Upper lobe of right lung (tissue), 1 donor: ENCODE measurements at regions not wholly inside any gene's neighbourhood (a gene's known extent, or its start where the extent isn't known, plus 50 kb on each side); places are given as distances from the start of the nearest gene placed in this dataset.

Experiments
- ATAC-seq: fragments of 200-7000 bp; cut with Tn5 transposase; one replicate; pipeline ENCODE4 v1.9.1; 2020; ENCODE audit warnings: mild to moderate bottlenecking, moderate library complexity
- DNase-seq: peaks from one replicate; pipeline ENCODE4 v3.0.0-alpha.2; 2020
- H3K27ac ChIP-seq: fragments of 200-600 bp; one replicate; pipeline ENCODE4 v1.8.0; 2022
- H3K27me3 ChIP-seq: fragments of 200-600 bp; one replicate; pipeline ENCODE4 v1.8.0; 2022; ENCODE audit warnings: mild to moderate bottlenecking
- H3K36me3 ChIP-seq: fragments of 200-600 bp; one replicate; pipeline ENCODE4 v1.8.0; 2022
- H3K4me1 ChIP-seq: fragments of 200-600 bp; one replicate; pipeline ENCODE4 v1.8.0; 2022
- H3K4me3 ChIP-seq: fragments of 200-600 bp; one replicate; pipeline ENCODE4 v1.8.0; 2022; ENCODE audit warnings: mild to moderate bottlenecking
- H3K9me3 ChIP-seq: fragments of 200-600 bp; one replicate; pipeline ENCODE4 v1.8.0; 2022
- intact Hi-C: fragments of 100-400 bp; cut with DNase I; formaldehyde crosslinking; loops from one replicate; pipeline ENCODE4 v1.11.0; 2022
- TF ChIP-seq, protein P1 (sequence below): fragments of 200-600 bp; IDR thresholded peaks from one replicate; pipeline ENCODE4 v1.8.0; 2022; ENCODE audit warnings: antibody characterized with exemption
- donor health status: DM: no; HTN: yes; CAD: no; lungs with severe emphysema.

DNA sequence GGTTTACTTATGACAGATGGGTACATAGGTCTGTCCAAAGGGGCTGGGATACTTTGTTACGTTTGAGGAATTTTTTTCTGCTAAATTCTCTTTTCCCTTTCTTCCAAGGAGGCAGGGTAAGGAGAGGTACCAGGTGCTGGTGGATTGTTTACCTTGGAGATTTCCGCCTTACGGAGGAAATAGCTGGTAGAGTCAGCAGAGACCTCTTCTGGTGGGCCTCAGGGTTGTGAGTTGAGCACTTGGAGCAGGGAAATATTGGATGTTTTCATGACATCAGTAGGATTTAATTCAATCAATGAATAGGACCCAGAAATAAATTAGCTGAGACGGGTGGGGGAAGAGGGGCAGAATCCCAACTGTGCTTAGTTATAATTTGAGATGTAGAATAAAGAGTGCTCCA lies 60.0 kb upstream of the TAF11L2 start:
- no peak for ATAC-seq
- no peaks in the 10 kb centered on the region for H3K27me3 ChIP-seq
- H3K36me3 ChIP-seq, result no peaks in the 10 kb centered on the region
- H3K4me3 ChIP-seq, result no peak overlapping the region
- no peak overlapping the region for H3K27ac ChIP-seq
- H3K4me1 ChIP-seq, result no peaks in the 10 kb centered on the region
- H3K9me3 ChIP-seq, result no peaks in the 10 kb centered on the region
- DNase-seq, result no peak
- intact Hi-C loops, result no loop called here
- TF ChIP-seq, protein P1, sequence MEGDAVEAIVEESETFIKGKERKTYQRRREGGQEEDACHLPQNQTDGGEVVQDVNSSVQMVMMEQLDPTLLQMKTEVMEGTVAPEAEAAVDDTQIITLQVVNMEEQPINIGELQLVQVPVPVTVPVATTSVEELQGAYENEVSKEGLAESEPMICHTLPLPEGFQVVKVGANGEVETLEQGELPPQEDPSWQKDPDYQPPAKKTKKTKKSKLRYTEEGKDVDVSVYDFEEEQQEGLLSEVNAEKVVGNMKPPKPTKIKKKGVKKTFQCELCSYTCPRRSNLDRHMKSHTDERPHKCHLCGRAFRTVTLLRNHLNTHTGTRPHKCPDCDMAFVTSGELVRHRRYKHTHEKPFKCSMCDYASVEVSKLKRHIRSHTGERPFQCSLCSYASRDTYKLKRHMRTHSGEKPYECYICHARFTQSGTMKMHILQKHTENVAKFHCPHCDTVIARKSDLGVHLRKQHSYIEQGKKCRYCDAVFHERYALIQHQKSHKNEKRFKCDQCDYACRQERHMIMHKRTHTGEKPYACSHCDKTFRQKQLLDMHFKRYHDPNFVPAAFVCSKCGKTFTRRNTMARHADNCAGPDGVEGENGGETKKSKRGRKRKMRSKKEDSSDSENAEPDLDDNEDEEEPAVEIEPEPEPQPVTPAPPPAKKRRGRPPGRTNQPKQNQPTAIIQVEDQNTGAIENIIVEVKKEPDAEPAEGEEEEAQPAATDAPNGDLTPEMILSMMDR, result no peak

DNA sequence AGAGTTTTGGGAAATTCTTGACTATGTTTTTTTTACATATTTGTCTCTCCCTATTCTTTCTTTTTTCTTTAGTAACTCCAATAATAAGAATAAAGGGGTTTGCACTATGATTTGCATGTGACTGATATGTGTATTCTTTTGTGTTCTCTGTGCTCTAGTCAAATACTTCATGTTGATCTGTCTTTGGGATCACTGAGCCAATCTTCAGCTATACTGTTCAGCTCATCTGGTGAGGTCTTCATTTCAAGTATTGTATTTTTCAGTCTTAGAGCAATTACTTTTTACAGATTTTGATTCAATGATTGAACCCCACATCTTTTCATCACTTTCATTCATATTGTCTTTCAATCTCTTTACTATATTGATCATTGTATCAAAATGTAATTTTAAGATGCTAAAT lies 58.1 kb upstream of the TAF11L2 start:
- no peak overlapping the region for H3K4me3 ChIP-seq
- no peaks in the 10 kb centered on the region for H3K36me3 ChIP-seq
- intact Hi-C loops, result no loop called here
- ATAC-seq (no peak), DNase-seq (no peak)
- no peaks in the 10 kb centered on the region for H3K27me3 ChIP-seq
- H3K4me1 ChIP-seq, result no peaks in the 10 kb centered on the region
- TF ChIP-seq, protein P1, result no peak
- no peaks in the 10 kb centered on the region for H3K9me3 ChIP-seq
- no peak overlapping the region for H3K27ac ChIP-seq

DNA sequence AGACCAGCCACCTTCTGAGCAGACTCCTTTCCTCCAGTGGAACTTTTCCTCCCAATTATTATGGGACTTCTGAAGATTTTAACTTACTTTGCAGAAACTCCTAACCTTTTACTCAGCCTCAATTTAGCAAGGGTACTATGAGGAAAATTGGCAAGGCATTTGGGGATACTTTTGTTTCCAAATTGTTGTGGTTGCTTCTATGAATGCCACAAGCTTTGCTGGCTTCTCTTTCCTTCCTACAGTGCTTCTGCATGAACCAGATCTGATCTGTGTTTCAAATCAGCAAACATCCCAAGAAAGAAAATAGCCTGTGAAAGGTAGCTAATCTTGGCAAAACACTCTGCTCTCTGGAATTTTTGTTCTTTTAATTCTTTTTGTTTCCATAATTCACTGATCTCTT lies 57.3 kb upstream of the TAF11L2 start:
- DNase-seq (no peak), ATAC-seq (no peak)
- H3K4me3 ChIP-seq, result no peak overlapping the region
- no peaks in the 10 kb centered on the region for H3K4me1 ChIP-seq
- no peaks in the 10 kb centered on the region for H3K36me3 ChIP-seq
- no peak overlapping the region for H3K27ac ChIP-seq
- intact Hi-C loops, result no loop called here
- H3K9me3 ChIP-seq, result no peaks in the 10 kb centered on the region
- H3K27me3 ChIP-seq, result no peaks in the 10 kb centered on the region
- TF ChIP-seq, protein P1, result no peak

DNA sequence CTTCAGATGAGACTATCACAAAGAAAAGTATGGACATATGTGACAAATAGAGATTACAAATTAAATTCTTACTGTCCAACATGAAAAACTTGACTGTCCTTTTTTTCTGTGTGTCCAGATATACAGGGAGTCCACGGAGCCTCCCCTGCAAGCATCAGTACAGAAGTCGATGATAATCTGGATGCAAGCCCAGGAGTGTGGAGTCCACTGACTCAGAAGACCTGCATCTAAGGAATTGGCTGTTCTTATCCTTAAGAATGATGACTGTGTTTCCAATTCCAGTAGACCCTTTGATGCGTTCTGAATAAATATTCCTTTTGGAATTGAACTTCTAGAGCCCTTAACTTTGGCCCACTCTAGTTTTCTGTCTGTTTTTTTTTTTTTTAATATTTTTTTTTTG lies 56.7 kb upstream of the TAF11L2 start:
- H3K4me3 ChIP-seq, result no peak overlapping the region
- TF ChIP-seq, protein P1, result no peak
- no peak overlapping the region for H3K27ac ChIP-seq
- no peaks in the 10 kb centered on the region for H3K9me3 ChIP-seq
- H3K4me1 ChIP-seq, result no peaks in the 10 kb centered on the region
- intact Hi-C loops, result no loop called here
- no peaks in the 10 kb centered on the region for H3K36me3 ChIP-seq
- no peak for DNase-seq
- H3K27me3 ChIP-seq, result no peaks in the 10 kb centered on the region
- no peak for ATAC-seq

DNA sequence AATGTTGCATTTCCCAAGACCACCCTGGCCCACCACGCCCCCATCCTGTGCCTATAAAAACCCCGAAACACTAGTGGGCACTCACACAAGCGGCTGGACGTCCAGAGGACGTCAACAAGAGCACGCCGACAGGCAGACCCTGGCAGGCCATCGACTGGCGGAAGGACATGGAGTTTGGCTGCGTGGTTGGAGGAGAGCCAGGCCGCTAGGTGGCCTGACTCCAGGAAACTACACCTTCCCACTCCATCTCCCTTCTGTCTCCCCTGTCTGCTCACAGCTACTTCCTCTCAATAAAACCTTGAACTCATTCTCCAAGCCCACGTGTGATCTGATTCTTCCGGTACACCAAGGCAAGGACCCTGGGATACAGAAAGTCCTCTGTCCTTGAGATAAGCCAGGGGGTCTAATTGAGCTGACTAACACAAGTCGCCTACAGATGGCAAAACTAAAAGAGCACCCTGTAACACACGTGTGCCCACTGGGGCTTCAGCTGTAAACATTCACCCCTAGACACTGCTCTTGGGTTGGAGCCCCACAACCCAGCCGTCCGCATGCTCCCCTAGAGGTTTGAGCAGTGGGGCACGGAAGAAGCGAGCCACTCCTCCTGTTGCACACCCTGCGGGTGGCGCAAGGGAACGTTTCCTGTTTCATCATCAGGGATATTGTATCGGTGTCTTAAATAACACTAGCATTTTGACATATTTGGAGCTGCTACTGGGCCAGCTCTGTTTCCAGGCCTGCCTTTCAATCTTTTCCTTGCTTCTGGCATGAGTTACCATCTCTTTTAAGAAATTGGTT lies 54.5 kb upstream of the TAF11L2 start:
- Histone ChIP-seq H3K36me3 (no peaks in the 10 kb centered on the region), H3K27me3 (no peaks in the 10 kb centered on the region), H3K4me3 (no peak overlapping the region), H3K27ac (no peak overlapping the region), H3K9me3 (no peaks in the 10 kb centered on the region), H3K4me1 (no peaks in the 10 kb centered on the region)
- intact Hi-C loops, result no loop called here
- TF ChIP-seq, protein P1, result no peak
- ATAC-seq, result peak; percentile 78
- DNase-seq, result peak; percentile 69
